Cardiac muscle cell (in vitro differentiated cells and primary cell): ENCODE measurements at regions not wholly inside any gene's neighbourhood (a gene's known extent, or its start where the extent isn't known, plus 50 kb on each side); places are given as distances from the start of the nearest gene placed in this dataset.
"Not testable (repeated sequence)": the region's sequence is repeated elsewhere in the genome, so short reads cannot be mapped to it uniquely, and the experiment has no call there.

Experiments used
- DNase-seq, 2 donors: peaks; one replicate each; pipeline versions ENCODE4 v3.0.0 to v3.0.0-alpha.2; 2010 to 2017; ENCODE audit warnings: low read depth in 1 of 2, low spot score in 1 of 2
- H3K27ac ChIP-seq: fragments of 200-600 bp; sonication (generic); 2 replicates; pipeline ENCODE4 v1.5.1; 2016
- H3K27me3 ChIP-seq: fragments of 200-600 bp; sonication (generic); 2 replicates; pipeline ENCODE4 v1.6.0; 2016; ENCODE audit warnings: control low read depth
- H3K36me3 ChIP-seq: fragments of 200-600 bp; sonication (generic); 2 replicates; pipeline ENCODE4 v1.5.1; 2016; ENCODE audit warnings: control low read depth
- H3K4me1 ChIP-seq: fragments of 200-600 bp; sonication (generic); 2 replicates; pipeline ENCODE4 v1.8.1; 2017; ENCODE audit warnings: low read depth, mild to moderate bottlenecking, mixed run types
- H3K4me3 ChIP-seq: fragments of 200-600 bp; sonication (generic); 2 replicates; pipeline ENCODE4 v1.5.1; 2016; ENCODE audit warnings: mild to moderate bottlenecking
- H3K9me3 ChIP-seq: fragments of 200-600 bp; sonication (generic); 2 replicates; pipeline ENCODE4 v1.5.1; 2017; ENCODE audit warnings: low read depth, mild to moderate bottlenecking, control low read depth
- CTCF ChIP-seq: IDR thresholded peaks from 2 replicates; pipeline ENCODE4 v1.5.1; 2012; ENCODE audit warnings: low read depth, mild to moderate bottlenecking, low read length

DNA sequence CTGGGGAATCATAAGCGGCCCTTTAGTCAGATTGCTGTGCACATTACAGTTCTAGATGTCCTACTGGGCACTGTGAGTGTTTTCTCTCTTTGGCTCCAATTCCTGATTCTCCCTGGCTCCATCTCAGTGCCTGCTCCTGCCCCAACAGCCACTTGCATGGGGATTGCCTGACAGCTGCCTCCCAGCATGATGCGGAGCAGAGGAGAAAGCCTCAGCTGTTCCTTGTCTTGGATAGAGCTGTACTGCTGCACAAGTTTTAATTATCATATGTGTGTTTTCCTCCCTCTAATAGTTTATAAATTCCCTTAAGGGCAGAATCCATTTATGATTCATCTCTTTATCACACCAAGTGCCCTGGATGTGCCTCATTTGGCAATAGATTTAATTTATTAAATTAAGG, 285.8 kb upstream of the COBL start:
- no peaks in the 10 kb centered on the region for H3K27me3 ChIP-seq
- no peak for TF ChIP-seq CTCF
- no peaks in the 10 kb centered on the region for H3K4me1 ChIP-seq
- H3K27ac ChIP-seq: no peak overlapping the region
- no peak for DNase-seq
- no peaks in the 10 kb centered on the region for H3K36me3 ChIP-seq
- H3K9me3 ChIP-seq: no peaks in the 10 kb centered on the region
- no peak overlapping the region for H3K4me3 ChIP-seq

GRCh38 chr7:51601461-51601860, 284.9 kb upstream of the COBL start:
- H3K36me3 ChIP-seq: no peaks in the 10 kb centered on the region
- TF ChIP-seq CTCF: no peak
- no peaks in the 10 kb centered on the region for H3K9me3 ChIP-seq
- H3K4me1 ChIP-seq: no peaks in the 10 kb centered on the region
- H3K27me3 ChIP-seq: no peaks in the 10 kb centered on the region
- no peak overlapping the region for H3K27ac ChIP-seq
- H3K4me3 ChIP-seq: no peak overlapping the region
- no peak for DNase-seq

DNA sequence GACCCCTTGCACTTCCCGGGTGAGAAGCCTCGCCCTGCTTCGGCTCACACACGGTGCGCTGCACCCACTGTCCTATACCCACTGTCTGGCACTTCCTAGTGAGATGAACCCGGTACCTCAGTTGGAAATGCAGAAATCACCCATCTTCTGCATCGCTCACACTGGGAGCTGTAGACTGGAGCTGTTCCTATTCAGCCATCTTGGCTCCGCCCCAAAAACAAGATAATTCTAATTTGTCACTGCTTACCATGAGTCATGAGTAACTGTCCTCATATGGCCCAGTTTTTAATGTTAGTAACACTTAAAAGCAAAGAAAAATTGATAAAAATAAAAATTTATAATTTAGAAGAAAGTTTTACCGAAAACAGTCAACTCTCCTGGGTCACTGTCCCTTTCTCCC, 283.3 kb upstream of the COBL start:
- DNase-seq, H3K9me3 ChIP-seq, H3K27ac ChIP-seq: not testable (repeated sequence)

DNA sequence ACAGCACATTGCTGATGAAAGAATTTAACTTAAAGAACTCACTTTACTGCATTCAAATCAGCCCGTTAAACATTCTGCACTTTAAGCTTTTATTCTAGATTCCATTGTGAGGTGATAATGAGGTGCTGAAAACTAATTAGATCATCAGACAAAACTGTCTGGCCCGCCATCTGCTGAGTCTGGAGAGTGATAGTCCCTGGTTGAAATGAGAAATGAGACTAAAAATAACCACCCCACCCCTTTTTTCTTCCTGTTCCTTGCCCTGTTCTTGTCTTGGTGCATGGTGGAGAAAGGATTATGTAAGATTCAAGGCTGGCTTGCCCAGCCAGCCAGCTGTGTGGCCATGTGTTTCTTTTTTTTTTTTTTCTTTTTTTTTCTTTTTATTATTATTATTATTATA, 277.0 kb upstream of the COBL start:
- Histone ChIP-seq H3K36me3 (no peaks in the 10 kb centered on the region), H3K27me3 (no peaks in the 10 kb centered on the region), H3K4me1 (no peaks in the 10 kb centered on the region), H3K27ac (no peak overlapping the region), H3K9me3 (no peaks in the 10 kb centered on the region), H3K4me3 (no peak overlapping the region)
- no peak for DNase-seq
- TF ChIP-seq CTCF: no peak

More for the DNA sequence above, 283.3 kb upstream of the COBL start:
- H3K4me1 ChIP-seq, H3K36me3 ChIP-seq, H3K4me3 ChIP-seq, H3K27me3 ChIP-seq: not testable (repeated sequence)

- H3K4me3 ChIP-seq: no peak overlapping the region
- H3K4me1 ChIP-seq: no peaks in the 10 kb centered on the region
- TF ChIP-seq CTCF: no peak
- no peaks in the 10 kb centered on the region for H3K36me3 ChIP-seq
- H3K27ac ChIP-seq: no peak overlapping the region
- H3K27me3 ChIP-seq: no peaks in the 10 kb centered on the region
- H3K9me3 ChIP-seq: no peaks in the 10 kb centered on the region
- DNase-seq: no peak
Observed at GRCh38 chr7:51592842-51593599, 276.4 kb upstream of the COBL start.

DNA sequence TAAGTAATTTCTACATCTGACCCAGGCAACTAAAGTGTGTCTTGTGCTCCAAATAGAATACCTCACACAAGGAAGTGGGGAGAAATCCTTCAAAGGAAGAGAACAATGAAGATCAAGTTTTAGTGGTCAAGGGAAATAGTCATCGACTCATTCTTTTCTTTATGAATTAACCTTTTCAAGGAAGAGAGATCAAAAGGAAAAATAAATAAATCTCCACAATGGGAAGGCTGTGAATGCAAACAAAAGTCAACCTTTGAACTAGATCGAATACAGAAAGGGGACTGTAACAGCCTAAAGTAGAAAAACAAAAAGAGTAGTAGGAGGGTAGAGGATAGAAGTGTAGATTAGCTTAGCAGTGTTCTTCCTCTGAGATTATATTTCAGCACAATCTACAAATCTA, 274.6 kb upstream of the COBL start:
- no peak for DNase-seq
- Histone ChIP-seq H3K4me3 (no peak overlapping the region), H3K9me3 (no peaks in the 10 kb centered on the region), H3K36me3 (no peaks in the 10 kb centered on the region), H3K4me1 (no peaks in the 10 kb centered on the region), H3K27me3 (no peaks in the 10 kb centered on the region), H3K27ac (no peak overlapping the region)
- no peak for TF ChIP-seq CTCF
